Gastrocnemius medialis (tissue), 4 donors: ENCODE measurements at regions not wholly inside any gene's neighbourhood (a gene's known extent, or its start where the extent isn't known, plus 50 kb on each side); places are given as distances from the start of the nearest gene placed in this dataset.
"Not testable (repeated sequence)": the region's sequence is repeated elsewhere in the genome, so short reads cannot be mapped to it uniquely, and the experiment has no call there.

Source experiments
- ATAC-seq, 2 donors: fragments of 150-250 bp; one replicate each; pipeline ENCODE4 v1.9.1; 2016
- DNase-seq, 2 donors: peaks; one replicate each; pipeline ENCODE4 v3.0.0-alpha.2; 2019
- H3K27ac ChIP-seq, 4 donors: fragments of 200-600 bp; sonication (generic); 1 replicate in 1 of 4; 2 replicates in 3 of 4; pipeline ENCODE4 v1.5.1; 2016 to 2018; ENCODE audit warnings: mild to moderate bottlenecking in 2 of 4, moderate library complexity in 1 of 4
- H3K27me3 ChIP-seq, 3 donors: fragments of 200-600 bp; sonication (generic) in 2 of 3; 1 replicate in 1 of 3; 2 replicates in 2 of 3; pipeline versions ENCODE4 v1.5.1 to v1.6.0; 2016 to 2019; ENCODE audit warnings: mild to moderate bottlenecking in 1 of 3, moderate library complexity in 1 of 3
- H3K36me3 ChIP-seq, 2 donors: fragments of 200-600 bp; sonication (generic) in 1 of 2; one replicate each; pipeline ENCODE4 v1.5.1; 2017 to 2018
- H3K4me1 ChIP-seq, 2 donors: fragments of 200-600 bp; sonication (generic) in 1 of 2; one replicate each; pipeline ENCODE4 v1.5.1; 2016 to 2017; ENCODE audit warnings: mild to moderate bottlenecking in 2 of 2
- H3K4me3 ChIP-seq, 4 donors: fragments of 200-600 bp; sonication (generic) in 3 of 4; 1 replicate in 1 of 4; 2 replicates in 3 of 4; pipeline ENCODE4 v1.5.1; 2016 to 2019; ENCODE audit warnings: mild to moderate bottlenecking in 2 of 4
- H3K9me3 ChIP-seq, 3 donors: fragments of 200-600 bp; sonication (generic) in 2 of 3; 1 replicate in 1 of 3; 2 replicates in 2 of 3; pipeline ENCODE4 v1.5.1; 2016 to 2019
- CTCF ChIP-seq, 5 experiments: fragments of 450-650 bp in 3 of 5; fragments of 200-600 bp in 2 of 5; sonication (generic) in 2 of 5; IDR thresholded peaks in 4 of 5; conservative IDR thresholded peaks in 1 of 5; 1 replicate in 4 of 5; 2 replicates in 1 of 5; pipeline ENCODE4 v1.5.1; 2016 to 2019; ENCODE audit warnings: antibody characterized with exemption in 5 of 5, mild to moderate bottlenecking in 3 of 5, moderate library complexity in 3 of 5
- POLR2A ChIP-seq, 2 donors: fragments of 450-650 bp; IDR thresholded peaks; one replicate each; pipeline ENCODE4 v1.6.1; 2017; ENCODE audit warnings: antibody characterized with exemption in 2 of 2, mild to moderate bottlenecking in 2 of 2, moderate library complexity in 2 of 2
- in situ Hi-C, 4 donors: fragments of 200-750 bp; cut with MboI; loops; one replicate each; pipeline versions ENCODE4 v1.15.0 to v1.8.0; 2017; ENCODE audit warnings: low sequenced_read_pairs in 4 of 4
- intact Hi-C: fragments of 100-400 bp; cut with DNase I; formaldehyde crosslinking; loops from one replicate; pipeline ENCODE4 v1.15.1; 2023; ENCODE audit warnings: low total_unique reads

- TF ChIP-seq POLR2A (IDR thresholded peaks at IDR 0.05) (no peak), CTCF (IDR thresholded peaks at IDR 0.05 in 4 of 5, conservative IDR thresholded peaks at IDR 0.05 in 1 of 5) (peak; percentile 53 to 59 (median 58))
- DNase-seq = peak in 1 of 2 donors; percentile 17
- intact Hi-C loops = loop anchor here (10.0 kb wide), 1 partner anchor 503 kb away; no protein-coding TSS in a partner anchor
These were observed 92.8 kb upstream of the OR9G4 start for GRCh38 chr11:56841210-56841810.

GRCh38 chr11:56827357-56827756 lies 78.9 kb upstream of the OR9G4 start:
- ATAC-seq, H3K36me3 ChIP-seq, H3K4me3 ChIP-seq, DNase-seq, intact Hi-C loops, H3K9me3 ChIP-seq, H3K27ac ChIP-seq, H3K4me1 ChIP-seq, H3K27me3 ChIP-seq: not testable (repeated sequence)
- in situ Hi-C loops = loop anchor here in 3 of 4 donors (25.0 kb wide), 2 partner anchors 435 to 535 kb away; no protein-coding TSS in a partner anchor

More at GRCh38 chr11:56841210-56841810, 92.8 kb upstream of the OR9G4 start:
- Histone ChIP-seq H3K4me1 (peaks cover 0 to 7% of the 10 kb centered on the region in 2 donors), H3K4me3 (no peak overlapping the region), H3K27ac (no peak overlapping the region), H3K9me3 (no peaks in the 10 kb centered on the region), H3K36me3 (no peaks in the 10 kb centered on the region), H3K27me3 (no peaks in the 10 kb centered on the region)
- peak in 1 of 2 donors; percentile 64 for ATAC-seq
- in situ Hi-C loops = loop anchor here (5.0 to 25.0 kb wide), 4 partner anchors 403 to 521 kb away; no protein-coding TSS in a partner anchor

- no peak for ATAC-seq
- H3K27ac ChIP-seq = no peak overlapping the region
- in situ Hi-C loops (no loop called here), intact Hi-C loops (no loop called here)
- no peak for DNase-seq
- no peaks in the 10 kb centered on the region for H3K9me3 ChIP-seq
- H3K4me1 ChIP-seq = no peaks in the 10 kb centered on the region
- TF ChIP-seq CTCF (IDR thresholded peaks at IDR 0.05 in 4 of 5, conservative IDR thresholded peaks at IDR 0.05 in 1 of 5) (no peak), POLR2A (IDR thresholded peaks at IDR 0.05) (no peak)
- no peaks in the 10 kb centered on the region for H3K36me3 ChIP-seq
- no peak overlapping the region for H3K4me3 ChIP-seq
- no peaks in the 10 kb centered on the region for H3K27me3 ChIP-seq
These were observed 71.4 kb upstream of the OR9G4 start for GRCh38 chr11:56819916-56820315.

GRCh38 chr11:56817661-56818060 lies 69.2 kb upstream of the OR9G4 start:
- no peaks in the 10 kb centered on the region for H3K36me3 ChIP-seq
- H3K27ac ChIP-seq = no peak overlapping the region
- DNase-seq (no peak), ATAC-seq (no peak)
- H3K4me1 ChIP-seq = no peaks in the 10 kb centered on the region
- H3K27me3 ChIP-seq = no peaks in the 10 kb centered on the region
- H3K4me3 ChIP-seq = no peak overlapping the region
- H3K9me3 ChIP-seq = no peaks in the 10 kb centered on the region
- in situ Hi-C loops (no loop called here), intact Hi-C loops (no loop called here)
- TF ChIP-seq CTCF (IDR thresholded peaks at IDR 0.05 in 4 of 5, conservative IDR thresholded peaks at IDR 0.05 in 1 of 5) (no peak), POLR2A (IDR thresholded peaks at IDR 0.05) (no peak)

GRCh38 chr11:56816259-56816658 lies 67.8 kb upstream of the OR9G4 start:
- ATAC-seq = no peak
- intact Hi-C loops (no loop called here), in situ Hi-C loops (no loop called here)
- H3K4me3 ChIP-seq = no peak overlapping the region
- H3K27ac ChIP-seq = no peak overlapping the region
- DNase-seq = no peak
- H3K36me3 ChIP-seq = no peaks in the 10 kb centered on the region
- TF ChIP-seq POLR2A (IDR thresholded peaks at IDR 0.05) (no peak), CTCF (IDR thresholded peaks at IDR 0.05 in 4 of 5, conservative IDR thresholded peaks at IDR 0.05 in 1 of 5) (no peak)
- H3K27me3 ChIP-seq = no peaks in the 10 kb centered on the region
- H3K9me3 ChIP-seq = no peaks in the 10 kb centered on the region
- no peaks in the 10 kb centered on the region for H3K4me1 ChIP-seq
